BJ (cell line): ENCODE measurements at regions not wholly inside any gene's neighbourhood (a gene's known extent, or its start where the extent isn't known, plus 50 kb on each side); places are given as distances from the start of the nearest gene placed in this dataset.

Source experiments
- CTCF ChIA-PET: fragments of 350-600 bp; formaldehyde crosslinking; extraction: SDS; loops from one replicate; lab custom pipeline; 2021; ENCODE audit warnings: antibody characterized with exemption, inconsistent platforms; lab: Yijun Ruan, JAX
- POLR2A ChIA-PET: fragments of 300-600 bp; sonication (Branson Sonifier 250); formaldehyde crosslinking; extraction: SDS; loops from one replicate; lab custom pipeline; 2021; ENCODE audit warnings: antibody characterized with exemption; lab: Charles Lee
- DNase-seq: peaks from one replicate; pipeline ENCODE4 v3.0.0-alpha.2; 2011; ENCODE audit warnings: low read depth
- H3K27me3 ChIP-seq: 2 replicates; pipeline ENCODE4 v1.6.0; 2011; ENCODE audit warnings: low read length; ENCODE audit not compliant: control insufficient read depth, insufficient read depth
- H3K36me3 ChIP-seq: 2 replicates; pipeline ENCODE4 v1.5.1; 2011; ENCODE audit warnings: low read length; ENCODE audit not compliant: control insufficient read depth, insufficient read depth
- H3K4me3 ChIP-seq: 2 replicates; pipeline ENCODE4 v1.5.1; 2011; ENCODE audit warnings: low read depth, mild to moderate bottlenecking, control low read depth, low read length
- CTCF ChIP-seq: IDR thresholded peaks from 2 replicates; pipeline ENCODE4 v1.5.1; 2011; ENCODE audit warnings: low read depth, mild to moderate bottlenecking, control low read depth, inconsistent platforms, low read length, moderate library complexity; ENCODE audit not compliant: insufficient read depth

- Histone ChIP-seq H3K27me3 (no peaks in the 10 kb centered on the region), H3K4me3 (no peak overlapping the region), H3K36me3 (no peaks in the 10 kb centered on the region)
- no peak for DNase-seq
- no peak for TF ChIP-seq CTCF
- POLR2A ChIA-PET: no interaction called here
- CTCF ChIA-PET: interaction anchor here (1.2 kb wide), 1 partner anchor 92 kb away, joined by 3 read pairs; no protein-coding TSS in a partner anchor
These were observed 178.0 kb upstream of the DMRT1 start for GRCh38 chr9:663541-663940.

- no peak for DNase-seq
- CTCF ChIA-PET: no interaction called here
- Histone ChIP-seq H3K4me3 (no peak overlapping the region), H3K36me3 (no peaks in the 10 kb centered on the region), H3K27me3 (no peaks in the 10 kb centered on the region)
- no peak for TF ChIP-seq CTCF
- POLR2A ChIA-PET: no interaction called here
These were observed 176.2 kb upstream of the DMRT1 start for GRCh38 chr9:665296-665695.

DNA sequence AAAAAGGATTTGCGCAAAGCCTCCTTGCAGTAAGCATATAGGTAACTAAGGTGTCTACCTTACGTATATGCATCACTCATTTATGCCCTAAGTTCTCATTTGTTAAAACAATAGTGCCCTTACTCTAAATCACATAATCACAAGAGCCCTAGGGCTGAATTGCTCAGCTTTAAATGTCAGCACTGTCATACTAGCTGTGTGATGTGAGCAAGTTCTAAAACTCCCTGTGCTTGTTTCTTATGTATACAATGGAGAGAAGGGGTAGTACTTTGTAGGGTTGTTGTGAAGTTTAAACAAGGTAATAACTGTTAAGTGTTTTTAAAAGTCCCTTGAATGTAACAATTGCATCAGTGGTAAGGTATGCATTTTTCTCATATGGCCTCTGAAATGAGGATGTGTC is 169.5 kb upstream of the DMRT1 start:
- POLR2A ChIA-PET: no interaction called here
- DNase-seq: no peak
- no peaks in the 10 kb centered on the region for H3K27me3 ChIP-seq
- CTCF ChIA-PET: interaction anchor here (1.1 kb wide), 1 partner anchor 12 kb away, joined by 3 read pairs; no protein-coding TSS in a partner anchor
- H3K4me3 ChIP-seq: no peak overlapping the region
- TF ChIP-seq CTCF: no peak
- H3K36me3 ChIP-seq: no peaks in the 10 kb centered on the region

- TF ChIP-seq CTCF: no peak
- POLR2A ChIA-PET: no interaction called here
- no peak for DNase-seq
- CTCF ChIA-PET: no interaction called here
- H3K27me3 ChIP-seq: no peaks in the 10 kb centered on the region
- no peaks in the 10 kb centered on the region for H3K36me3 ChIP-seq
- H3K4me3 ChIP-seq: no peak overlapping the region
These were observed 168.6 kb upstream of the DMRT1 start for GRCh38 chr9:672851-673250.

DNA sequence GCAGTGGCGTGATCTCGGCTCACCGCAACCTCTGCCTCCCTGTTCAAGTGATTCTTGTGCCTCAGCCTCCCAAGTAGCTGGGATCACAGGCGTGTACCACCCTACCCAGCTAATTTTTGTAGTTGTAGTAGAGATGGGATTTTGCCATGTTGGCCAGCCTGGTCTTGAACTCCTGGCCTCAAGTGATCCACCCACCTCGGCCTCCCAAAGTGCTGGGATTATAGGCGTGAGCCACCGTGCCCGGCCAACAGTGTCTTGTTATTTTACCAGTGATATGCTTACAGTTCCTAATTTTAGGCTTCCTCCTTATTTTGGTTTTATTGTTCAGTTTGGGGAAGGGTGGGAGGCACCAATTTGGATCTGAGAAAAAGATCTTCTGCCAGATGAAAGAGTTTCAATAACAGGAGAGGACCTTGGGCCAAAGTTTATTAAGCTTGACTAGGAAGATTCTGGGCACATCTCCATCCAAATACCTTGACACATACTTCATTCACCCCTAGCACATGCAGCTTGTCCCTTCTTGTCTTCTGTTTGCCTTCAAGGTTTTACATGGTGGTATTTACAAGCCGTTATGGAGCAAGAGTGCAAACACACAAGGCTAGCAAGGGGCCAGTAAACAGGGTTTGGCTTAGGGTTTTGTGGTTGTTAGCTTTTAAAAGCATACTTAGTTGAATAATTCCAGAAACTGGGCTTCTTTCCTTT is 168.1 kb upstream of the DMRT1 start:
- CTCF ChIA-PET: interaction anchor here (0.6 to 0.7 kb wide), 2 partner anchors 10 to 170 kb away, joined by 3 to 5 read pairs; no protein-coding TSS in a partner anchor
- H3K4me3 ChIP-seq: no peak overlapping the region
- no peak for TF ChIP-seq CTCF
- POLR2A ChIA-PET: no interaction called here
- DNase-seq: no peak
- H3K27me3 ChIP-seq: no peaks in the 10 kb centered on the region
- no peaks in the 10 kb centered on the region for H3K36me3 ChIP-seq
